SK-N-SH treated with all-trans-retinoic acid at 6 μM for 48 hours (cell line): ENCODE measurements at regions not wholly inside any gene's neighbourhood (a gene's known extent, or its start where the extent isn't known, plus 50 kb on each side); places are given as distances from the start of the nearest gene placed in this dataset.

Experiments used
- ATAC-seq: fragments of 200-7000 bp; cut with Tn5 transposase; 3 replicates; pipeline ENCODE4 v1.9.1; 2020; ENCODE audit warnings: mild to moderate bottlenecking, moderate library complexity
- ARNTL ChIP-seq: fragments of 450-650 bp; formaldehyde crosslinking; IDR thresholded peaks from 2 replicates; pipeline ENCODE4 v1.5.0; 2020; ENCODE audit warnings: low read depth, mild to moderate bottlenecking, moderate library complexity, borderline replicate concordance
- BACH2 ChIP-seq: fragments of 250-450 bp; sonication (Bioruptor Pico); IDR thresholded peaks from 2 replicates; pipeline ENCODE4 v1.9.0; 2021; ENCODE audit warnings: mild to moderate bottlenecking, borderline replicate concordance
- ESRRG ChIP-seq: fragments of 250-450 bp; sonication (Bioruptor Pico); IDR thresholded peaks from 2 replicates; pipeline ENCODE4 v1.6.1; 2021; ENCODE audit warnings: mild to moderate bottlenecking
- ISL1 ChIP-seq: fragments of 250-450 bp; sonication (Bioruptor Pico); IDR thresholded peaks from 2 replicates; pipeline ENCODE4 v2.1.2; 2022; ENCODE audit warnings: mild to moderate bottlenecking, moderate library complexity
- OSR1 ChIP-seq: fragments of 250-450 bp; sonication (Bioruptor Pico); IDR thresholded peaks from 2 replicates; pipeline ENCODE4 v1.8.0; 2022; ENCODE audit warnings: moderate library complexity, mild to moderate bottlenecking, inconsistent platforms
- PPARA ChIP-seq: fragments of 250-450 bp; sonication (Bioruptor Pico); IDR thresholded peaks from 2 replicates; pipeline ENCODE4 v1.5.0; 2020; ENCODE audit warnings: mild to moderate bottlenecking, borderline replicate concordance
- SNAI2 ChIP-seq: fragments of 250-450 bp; sonication (Bioruptor Pico); IDR thresholded peaks from 2 replicates; pipeline ENCODE4 v1.5.0; 2020; ENCODE audit warnings: mild to moderate bottlenecking, moderate library complexity
- TCF4 ChIP-seq: fragments of 250-450 bp; sonication (Bioruptor Pico); IDR thresholded peaks from 2 replicates; pipeline ENCODE4 v1.8.0; 2021; ENCODE audit warnings: mild to moderate bottlenecking, moderate library complexity, borderline replicate concordance
- TOX ChIP-seq: fragments of 250-450 bp; sonication (Bioruptor Pico); IDR thresholded peaks from 2 replicates; pipeline ENCODE4 v1.8.0; 2021; ENCODE audit warnings: mild to moderate bottlenecking, moderate library complexity, borderline replicate concordance
- ZC3H10 ChIP-seq: fragments of 250-450 bp; sonication (Bioruptor Pico); IDR thresholded peaks from 2 replicates; pipeline ENCODE4 v1.5.1; 2021; ENCODE audit warnings: mild to moderate bottlenecking, moderate library complexity
- ZFP3 ChIP-seq: fragments of 250-450 bp; sonication (Bioruptor Pico); IDR thresholded peaks from 2 replicates; pipeline ENCODE4 v1.5.0; 2020; ENCODE audit warnings: mild to moderate bottlenecking, moderate library complexity
- ZFP30 ChIP-seq: fragments of 450-650 bp; formaldehyde crosslinking; IDR thresholded peaks from 2 replicates; pipeline ENCODE4 v1.5.0; 2022; ENCODE audit warnings: mild to moderate bottlenecking, moderate library complexity
- ZNF565 ChIP-seq: fragments of 450-650 bp; formaldehyde crosslinking; conservative IDR thresholded peaks from 2 replicates; pipeline ENCODE4 v1.5.0; 2020; ENCODE audit warnings: low read depth, mild to moderate bottlenecking, moderate library complexity
- ZNF8 ChIP-seq: fragments of 450-650 bp; formaldehyde crosslinking; IDR thresholded peaks from 2 replicates; pipeline ENCODE4 v1.5.0; 2020; ENCODE audit warnings: mild to moderate bottlenecking, moderate library complexity
- TF ChIP-seq, protein P1 (sequence below): fragments of 250-450 bp; sonication (Bioruptor Pico); IDR thresholded peaks from 2 replicates; pipeline ENCODE4 v1.5.1; 2021; ENCODE audit warnings: mild to moderate bottlenecking, moderate library complexity
- TF ChIP-seq, protein P2 (sequence below): fragments of 250-450 bp; sonication (Bioruptor Pico); IDR thresholded peaks from 2 replicates; pipeline ENCODE4 v1.5.0; 2020; ENCODE audit warnings: mild to moderate bottlenecking, moderate library complexity
- TF ChIP-seq, protein P3 (sequence below): fragments of 250-450 bp; sonication (Bioruptor Pico); IDR thresholded peaks from 2 replicates; pipeline ENCODE4 v1.5.1; 2020; ENCODE audit warnings: low read depth, mild to moderate bottlenecking, moderate library complexity

DNA sequence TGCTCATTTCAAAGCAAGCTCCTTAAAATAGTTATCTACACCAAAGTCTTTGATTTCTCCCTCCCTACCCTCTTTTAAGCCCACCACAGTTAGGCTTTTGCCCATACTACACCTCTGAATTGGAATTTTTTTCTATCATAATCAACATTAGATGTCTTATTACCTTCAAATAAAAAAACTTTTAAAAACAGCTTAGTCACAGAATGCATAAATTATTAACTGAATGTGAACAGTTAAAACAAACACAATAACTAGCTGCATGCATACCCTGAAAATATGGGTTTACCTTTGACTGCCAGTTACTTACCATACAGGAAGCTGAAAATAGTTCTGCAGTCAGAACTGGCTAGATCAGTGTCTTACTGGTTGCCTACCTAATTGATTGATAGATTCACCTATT lies 210.9 kb downstream of the TGFB2 start:
- ATAC-seq: no peak
- no peak for TF ChIP-seq PPARA (CRISPR knock-in tag)
- TF ChIP-seq TOX: no peak
- TF ChIP-seq, protein P1, sequence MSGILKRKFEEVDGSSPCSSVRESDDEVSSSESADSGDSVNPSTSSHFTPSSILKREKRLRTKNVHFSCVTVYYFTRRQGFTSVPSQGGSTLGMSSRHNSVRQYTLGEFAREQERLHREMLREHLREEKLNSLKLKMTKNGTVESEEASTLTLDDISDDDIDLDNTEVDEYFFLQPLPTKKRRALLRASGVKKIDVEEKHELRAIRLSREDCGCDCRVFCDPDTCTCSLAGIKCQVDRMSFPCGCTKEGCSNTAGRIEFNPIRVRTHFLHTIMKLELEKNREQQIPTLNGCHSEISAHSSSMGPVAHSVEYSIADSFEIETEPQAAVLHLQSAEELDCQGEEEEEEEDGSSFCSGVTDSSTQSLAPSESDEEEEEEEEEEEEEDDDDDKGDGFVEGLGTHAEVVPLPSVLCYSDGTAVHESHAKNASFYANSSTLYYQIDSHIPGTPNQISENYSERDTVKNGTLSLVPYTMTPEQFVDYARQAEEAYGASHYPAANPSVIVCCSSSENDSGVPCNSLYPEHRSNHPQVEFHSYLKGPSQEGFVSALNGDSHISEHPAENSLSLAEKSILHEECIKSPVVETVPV (CRISPR knock-in tag): no peak
- TF ChIP-seq ZFP30: no peak
- no peak for TF ChIP-seq BACH2 (CRISPR knock-in tag)
- TF ChIP-seq OSR1 (CRISPR knock-in tag): no peak
- TF ChIP-seq, protein P2, sequence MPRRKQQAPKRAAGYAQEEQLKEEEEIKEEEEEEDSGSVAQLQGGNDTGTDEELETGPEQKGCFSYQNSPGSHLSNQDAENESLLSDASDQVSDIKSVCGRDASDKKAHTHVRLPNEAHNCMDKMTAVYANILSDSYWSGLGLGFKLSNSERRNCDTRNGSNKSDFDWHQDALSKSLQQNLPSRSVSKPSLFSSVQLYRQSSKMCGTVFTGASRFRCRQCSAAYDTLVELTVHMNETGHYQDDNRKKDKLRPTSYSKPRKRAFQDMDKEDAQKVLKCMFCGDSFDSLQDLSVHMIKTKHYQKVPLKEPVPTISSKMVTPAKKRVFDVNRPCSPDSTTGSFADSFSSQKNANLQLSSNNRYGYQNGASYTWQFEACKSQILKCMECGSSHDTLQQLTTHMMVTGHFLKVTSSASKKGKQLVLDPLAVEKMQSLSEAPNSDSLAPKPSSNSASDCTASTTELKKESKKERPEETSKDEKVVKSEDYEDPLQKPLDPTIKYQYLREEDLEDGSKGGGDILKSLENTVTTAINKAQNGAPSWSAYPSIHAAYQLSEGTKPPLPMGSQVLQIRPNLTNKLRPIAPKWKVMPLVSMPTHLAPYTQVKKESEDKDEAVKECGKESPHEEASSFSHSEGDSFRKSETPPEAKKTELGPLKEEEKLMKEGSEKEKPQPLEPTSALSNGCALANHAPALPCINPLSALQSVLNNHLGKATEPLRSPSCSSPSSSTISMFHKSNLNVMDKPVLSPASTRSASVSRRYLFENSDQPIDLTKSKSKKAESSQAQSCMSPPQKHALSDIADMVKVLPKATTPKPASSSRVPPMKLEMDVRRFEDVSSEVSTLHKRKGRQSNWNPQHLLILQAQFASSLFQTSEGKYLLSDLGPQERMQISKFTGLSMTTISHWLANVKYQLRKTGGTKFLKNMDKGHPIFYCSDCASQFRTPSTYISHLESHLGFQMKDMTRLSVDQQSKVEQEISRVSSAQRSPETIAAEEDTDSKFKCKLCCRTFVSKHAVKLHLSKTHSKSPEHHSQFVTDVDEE (CRISPR knock-in tag): no peak
- TF ChIP-seq TCF4 (CRISPR knock-in tag): no peak
- TF ChIP-seq, protein P3, sequence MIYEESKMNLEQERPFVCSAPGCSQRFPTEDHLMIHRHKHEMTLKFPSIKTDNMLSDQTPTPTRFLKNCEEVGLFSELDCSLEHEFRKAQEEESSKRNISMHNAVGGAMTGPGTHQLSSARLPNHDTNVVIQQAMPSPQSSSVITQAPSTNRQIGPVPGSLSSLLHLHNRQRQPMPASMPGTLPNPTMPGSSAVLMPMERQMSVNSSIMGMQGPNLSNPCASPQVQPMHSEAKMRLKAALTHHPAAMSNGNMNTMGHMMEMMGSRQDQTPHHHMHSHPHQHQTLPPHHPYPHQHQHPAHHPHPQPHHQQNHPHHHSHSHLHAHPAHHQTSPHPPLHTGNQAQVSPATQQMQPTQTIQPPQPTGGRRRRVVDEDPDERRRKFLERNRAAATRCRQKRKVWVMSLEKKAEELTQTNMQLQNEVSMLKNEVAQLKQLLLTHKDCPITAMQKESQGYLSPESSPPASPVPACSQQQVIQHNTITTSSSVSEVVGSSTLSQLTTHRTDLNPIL (CRISPR knock-in tag): no peak
- TF ChIP-seq ZNF8: no peak
- TF ChIP-seq, all 23 proteins: peak for 0

DNA sequence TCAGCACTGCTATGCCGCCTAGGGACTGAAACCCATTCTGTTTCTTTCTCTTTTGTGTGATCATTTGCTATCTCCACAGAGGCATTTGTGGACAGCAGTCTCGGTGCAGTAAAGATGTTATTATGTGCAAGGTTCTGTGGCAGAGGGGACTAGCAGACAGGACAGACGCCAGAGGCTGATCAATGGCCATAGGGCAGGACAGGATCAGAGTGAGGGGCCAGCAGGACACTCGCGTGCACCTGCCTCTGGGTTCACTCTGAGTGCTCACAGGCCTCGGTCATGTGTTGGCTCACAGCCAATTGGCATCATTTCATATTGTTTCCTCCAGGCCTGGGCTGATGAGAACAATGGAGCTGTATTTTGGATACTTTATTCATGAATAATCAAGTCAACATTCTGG lies 212.6 kb downstream of the TGFB2 start:
- TF ChIP-seq, protein P2 (CRISPR knock-in tag): peak; percentile 62; the same call in 1 of the 2 replicates
- no peak for TF ChIP-seq ZC3H10 (CRISPR knock-in tag)
- TF ChIP-seq, all 23 proteins: peak for 1

DNA sequence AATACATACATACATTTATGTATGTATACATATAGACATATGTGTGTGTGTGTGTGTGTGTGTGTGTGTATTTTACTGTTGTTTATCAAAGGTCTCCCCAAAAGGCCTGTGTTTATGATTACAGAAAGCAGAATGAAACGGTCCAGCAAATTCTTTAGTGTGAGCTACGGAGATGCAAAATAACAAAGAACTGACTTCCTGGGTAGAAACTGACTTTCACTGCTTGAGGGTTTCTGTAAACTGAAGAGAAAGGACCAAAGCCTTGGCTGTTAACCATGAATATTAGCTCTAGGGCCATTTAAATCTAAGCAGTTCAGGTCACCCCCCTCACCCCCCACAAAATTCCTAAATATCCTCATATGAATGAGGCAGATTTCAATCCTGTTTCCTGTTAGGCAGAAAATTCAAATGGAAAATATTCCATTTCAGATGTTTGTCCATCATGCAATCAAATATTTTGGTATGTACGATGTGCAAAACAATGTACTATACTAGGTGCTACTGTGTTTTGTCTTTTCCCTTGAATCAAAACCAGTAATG lies 213.2 kb downstream of the TGFB2 start:
- ATAC-seq: no peak
- TF ChIP-seq, protein P1 (CRISPR knock-in tag): no peak
- TF ChIP-seq ZFP3 (no peak), ISL1 (CRISPR knock-in tag) (no peak), ZNF565 (no peak), PPARA (CRISPR knock-in tag) (no peak)

More for the DNA sequence above, 212.6 kb downstream of the TGFB2 start:
- peak; percentile 86 for ATAC-seq

DNA sequence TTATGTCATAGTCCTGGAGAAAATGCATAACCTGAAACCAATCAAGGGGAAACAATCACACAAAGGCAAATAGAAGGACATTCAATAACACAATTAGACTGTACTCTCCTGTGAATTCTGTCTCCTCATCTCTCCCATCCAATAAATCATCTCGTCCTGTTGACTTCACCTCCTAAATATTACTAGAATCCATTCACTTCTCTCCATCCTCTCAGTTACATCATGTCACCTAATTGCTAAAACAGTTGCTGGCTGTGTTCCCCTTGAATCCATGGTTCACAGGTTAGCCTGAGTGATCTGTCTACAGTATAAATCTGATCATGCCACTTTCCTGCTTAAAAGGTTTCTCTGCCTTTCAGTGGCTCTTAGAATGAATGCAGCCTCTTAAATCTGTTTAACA lies 220.2 kb downstream of the TGFB2 start:
- no peak; the same call in 2 of the 3 replicates for ATAC-seq
- TF ChIP-seq ARNTL (CRISPR knock-in tag) (no peak), ESRRG (CRISPR knock-in tag) (no peak), SNAI2 (CRISPR knock-in tag) (no peak), ZC3H10 (CRISPR knock-in tag) (0 out of 2 replicates have a peak, but pooled peaks have one; percentile 7), ISL1 (CRISPR knock-in tag) (peak; percentile 85)
